A673 (cell line): ENCODE measurements at regions not wholly inside any gene's neighbourhood (a gene's known extent, or its start where the extent isn't known, plus 50 kb on each side); places are given as distances from the start of the nearest gene placed in this dataset.

Source experiments
- BruUV-seq: library from RNA; stranded (reverse); fragments of 400-500 nt; replicated peaks from 2 replicates; lab custom pipeline; 2021; lab: Mats Ljungman, UMichigan
- CTCF ChIA-PET: fragments of 300-600 bp; sonication (Branson Sonifier 250); formaldehyde crosslinking; loops from one replicate; lab custom pipeline; 2022; ENCODE audit warnings: antibody characterized with exemption; lab: Charles Lee
- POLR2A ChIA-PET: fragments of 300-600 bp; sonication (Branson Sonifier 250); formaldehyde crosslinking; loops from one replicate; lab custom pipeline; 2022; ENCODE audit warnings: antibody characterized with exemption; ENCODE audit not compliant: low non-redundant PET; lab: Charles Lee
- DNase-seq: peaks from one replicate; pipeline ENCODE4 v3.0.0-alpha.2; 2015; ENCODE audit warnings: low spot score
- H3K27ac ChIP-seq: fragments of 200-600 bp; sonication (generic); 2 replicates; pipeline ENCODE4 v1.5.1; 2016; ENCODE audit warnings: mixed run types, low read depth, mild to moderate bottlenecking, mixed read lengths, antibody characterized with exemption, low read length; ENCODE audit not compliant: poor library complexity, severe bottlenecking
- H3K27me3 ChIP-seq: fragments of 200-600 bp; sonication (generic); replicated peaks from 2 replicates; pipeline ENCODE4 v1.6.1; 2017; ENCODE audit warnings: mixed run types, low read depth, mild to moderate bottlenecking, mixed read lengths, antibody characterized with exemption, low read length; ENCODE audit not compliant: insufficient read depth, poor library complexity
- H3K36me3 ChIP-seq: fragments of 200-600 bp; sonication (generic); 2 replicates; pipeline ENCODE4 v1.6.1; 2016; ENCODE audit warnings: mixed run types, mild to moderate bottlenecking, mixed read lengths, antibody characterized with exemption, low read length; ENCODE audit not compliant: insufficient read depth, poor library complexity, severe bottlenecking
- H3K4me1 ChIP-seq: fragments of 200-600 bp; sonication (generic); 2 replicates; pipeline ENCODE4 v1.6.1; 2017; ENCODE audit warnings: mixed run types, mild to moderate bottlenecking, mixed read lengths, antibody characterized with exemption, low read length; ENCODE audit not compliant: insufficient read depth, poor library complexity, severe bottlenecking
- H3K4me3 ChIP-seq: fragments of 200-600 bp; sonication (generic); 2 replicates; pipeline ENCODE4 v1.5.1; 2016; ENCODE audit warnings: low read depth, mixed run types, mild to moderate bottlenecking, mixed read lengths, low read length; ENCODE audit not compliant: poor library complexity, severe bottlenecking
- H3K9me3 ChIP-seq: fragments of 200-600 bp; sonication (generic); 2 replicates; pipeline ENCODE4 v1.6.1; 2016; ENCODE audit warnings: mixed run types, low read depth, mild to moderate bottlenecking, mixed read lengths, antibody characterized with exemption, low read length; ENCODE audit not compliant: poor library complexity, severe bottlenecking
- CTCF ChIP-seq: fragments of 300-800, 200-600 bp; sonication (generic); conservative IDR thresholded peaks from 2 replicates; pipeline ENCODE4 v1.5.1; 2017; ENCODE audit warnings: low read depth, mild to moderate bottlenecking, antibody characterized with exemption, low read length, moderate library complexity, mixed read lengths
- EZH2 ChIP-seq: fragments of 200-600 bp; sonication (generic); IDR thresholded peaks from 2 replicates; pipeline ENCODE4 v1.6.1; 2017; ENCODE audit warnings: borderline replicate concordance, low read depth, mild to moderate bottlenecking, mixed read lengths, antibody characterized with exemption, low read length; ENCODE audit not compliant: poor library complexity, severe bottlenecking
- intact Hi-C: fragments of 100-400 bp; cut with micrococcal nuclease; formaldehyde crosslinking; loops from one replicate; pipeline ENCODE4 v1.10.0; 2022; ENCODE audit not compliant: unreplicated experiment

GRCh38 chr2:59886759-59887158, 666.7 kb downstream of the BCL11A start:
- no peak overlapping the region for H3K27ac ChIP-seq
- H3K27me3 ChIP-seq: peaks cover 32% of the 10 kb centered on the region
- no peaks in the 10 kb centered on the region for H3K36me3 ChIP-seq
- no peak overlapping the region for H3K4me3 ChIP-seq
- no peaks in the 10 kb centered on the region for H3K9me3 ChIP-seq
- no TSS peak for BruUV-seq
- POLR2A ChIA-PET: no interaction called here
- H3K4me1 ChIP-seq: no peaks in the 10 kb centered on the region
- intact Hi-C loops: no loop called here
- no peak for DNase-seq
- no peak for TF ChIP-seq CTCF
- no peak for TF ChIP-seq EZH2
- CTCF ChIA-PET: no interaction called here

GRCh38 chr2:59885541-59885940, 667.9 kb downstream of the BCL11A start:
- TF ChIP-seq EZH2 (no peak), CTCF (no peak)
- no TSS peak for BruUV-seq
- Histone ChIP-seq H3K27me3 (peaks cover 32% of the 10 kb centered on the region), H3K36me3 (no peaks in the 10 kb centered on the region), H3K4me1 (no peaks in the 10 kb centered on the region), H3K27ac (no peak overlapping the region), H3K4me3 (no peak overlapping the region), H3K9me3 (no peaks in the 10 kb centered on the region)
- DNase-seq: no peak
- ChIA-PET CTCF (no interaction called here), POLR2A (no interaction called here)
- intact Hi-C loops: no loop called here

GRCh38 chr2:59884166-59884565, 669.3 kb downstream of the BCL11A start:
- no TSS peak for BruUV-seq

GRCh38 chr2:59882822-59883221, 670.6 kb downstream of the BCL11A start:
- DNase-seq: no peak
- BruUV-seq: no TSS peak
- no peaks in the 10 kb centered on the region for H3K4me1 ChIP-seq
- H3K4me3 ChIP-seq: no peak overlapping the region
- CTCF ChIA-PET: no interaction called here
- POLR2A ChIA-PET: no interaction called here
- H3K9me3 ChIP-seq: no peaks in the 10 kb centered on the region
- TF ChIP-seq CTCF (no peak), EZH2 (no peak)
- no peaks in the 10 kb centered on the region for H3K36me3 ChIP-seq
- peaks cover 7% of the 10 kb centered on the region for H3K27me3 ChIP-seq
- intact Hi-C loops: no loop called here
- H3K27ac ChIP-seq: no peak overlapping the region

More at GRCh38 chr2:59884166-59884565, 669.3 kb downstream of the BCL11A start:
- intact Hi-C loops: no loop called here
- Histone ChIP-seq H3K4me3 (no peak overlapping the region), H3K36me3 (no peaks in the 10 kb centered on the region), H3K9me3 (no peaks in the 10 kb centered on the region), H3K4me1 (no peaks in the 10 kb centered on the region), H3K27me3 (peaks cover 20% of the 10 kb centered on the region), H3K27ac (no peak overlapping the region)
- no peak for TF ChIP-seq EZH2
- no peak for DNase-seq
- POLR2A ChIA-PET: no interaction called here
- CTCF ChIA-PET: no interaction called here
